K562 (cell line): ENCODE measurements at regions not wholly inside any gene's neighbourhood (a gene's known extent, or its start where the extent isn't known, plus 50 kb on each side); places are given as distances from the start of the nearest gene placed in this dataset.

ENCODE experiments used
- ATAC-seq: fragments of 200-7000 bp; cut with Tn5 transposase; 3 replicates; pipeline ENCODE4 v1.9.1; 2020; ENCODE audit warnings: moderate library complexity
- BruUV-seq: library from RNA; stranded (reverse); fragments of 400-500 nt; replicated peaks from 2 replicates; lab custom pipeline; 2021; lab: Mats Ljungman, UMichigan
- CTCF ChIA-PET: fragments of 300-600 bp; formaldehyde crosslinking; extraction: SDS; loops from one replicate; lab custom pipeline; 2021; ENCODE audit warnings: low intra/inter-chr PET ratio; lab: Yijun Ruan, JAX
- POLR2A ChIA-PET: fragments of 300-600, 350-650 bp; sonication (Branson Sonifier 250); formaldehyde crosslinking; extraction: SDS; loops from one replicate; lab custom pipeline; 2021; ENCODE audit warnings: antibody characterized with exemption, inconsistent platforms; lab: Yijun Ruan, JAX
- DNase-seq, 4 experiments: peaks; one replicate each; pipeline versions ENCODE4 v3.0.0 to v3.0.0-alpha.2; 2011 to 2018; ENCODE audit warnings: low spot score in 3 of 4, mixed read lengths in 3 of 4; ENCODE audit errors: extremely low read depth in 1 of 4
- FAIRE-seq: peaks from 2 replicates; lab custom pipeline; 2011; peaks lifted over from hg19 to GRCh38; lab: Jason Lieb, UNC
- H2AFZ ChIP-seq: 2 replicates; pipeline ENCODE4 v1.6.0; 2011; ENCODE audit warnings: low read depth, low read length, control low read depth, inconsistent platforms
- H3K27ac ChIP-seq: fragments of 200-600 bp; 3 replicates; pipeline ENCODE4 v1.8.0; 2011; ENCODE audit warnings: low read depth, mild to moderate bottlenecking, control low read depth, inconsistent platforms, low read length, moderate library complexity, mixed read lengths; ENCODE audit errors: extremely low read depth
- H3K27me3 ChIP-seq, 2 experiments: fragments of 300-600 bp in 1 of 2; 2 replicates in 1 of 2; 3 replicates in 1 of 2; pipeline versions ENCODE4 v1.6.0 to v1.8.0; 2011; ENCODE audit warnings: inconsistent platforms in 2 of 2, low read length in 2 of 2, mild to moderate bottlenecking in 1 of 2, mixed read lengths in 1 of 2, moderate library complexity in 1 of 2; ENCODE audit not compliant: control insufficient read depth in 2 of 2, insufficient read depth in 2 of 2
- H3K36me3 ChIP-seq: fragments of 300-600 bp; 3 replicates; pipeline ENCODE4 v1.8.0; 2011; ENCODE audit warnings: mild to moderate bottlenecking, low read length, inconsistent platforms; ENCODE audit not compliant: control insufficient read depth, insufficient read depth
- H3K4me1 ChIP-seq, 2 experiments: fragments of 200-600 bp in 1 of 2; replicated peaks in 1 of 2; 2 replicates in 1 of 2; 3 replicates in 1 of 2; pipeline versions ENCODE4 v1.5.1 to v1.8.0; 2011; ENCODE audit warnings: inconsistent platforms in 2 of 2, low read length in 2 of 2, mild to moderate bottlenecking in 1 of 2, mixed read lengths in 1 of 2, moderate library complexity in 1 of 2; ENCODE audit not compliant: control insufficient read depth in 2 of 2, insufficient read depth in 2 of 2
- H3K4me2 ChIP-seq: 2 replicates; pipeline ENCODE4 v1.6.1; 2011; ENCODE audit warnings: low read length, control low read depth, inconsistent platforms, mixed read lengths; ENCODE audit not compliant: insufficient read depth
- H3K4me3 ChIP-seq: fragments of 200-600 bp; sonication (generic), shearing (Covaris generic); 2 replicates; pipeline ENCODE4 v1.5.1; 2016; ENCODE audit warnings: control low read depth, inconsistent platforms
- H3K79me2 ChIP-seq: fragments of 200-600 bp; 3 replicates; pipeline ENCODE4 v1.8.0; 2011; ENCODE audit warnings: low read length, inconsistent platforms; ENCODE audit not compliant: control insufficient read depth, insufficient read depth
- H3K9ac ChIP-seq, 2 experiments: 2 replicates each; pipeline versions ENCODE4 v1.6.0 to v1.6.1; 2011; ENCODE audit warnings: low read depth in 2 of 2, low read length in 2 of 2, control low read depth in 1 of 2, inconsistent platforms in 1 of 2, mild to moderate bottlenecking in 1 of 2, mixed read lengths in 1 of 2; ENCODE audit not compliant: insufficient read depth in 1 of 2
- H3K9me1 ChIP-seq: one replicate; pipeline ENCODE4 v1.6.0; 2011; ENCODE audit warnings: inconsistent platforms, mild to moderate bottlenecking, low read length, moderate library complexity; ENCODE audit not compliant: control insufficient read depth, insufficient read depth
- H3K9me3 ChIP-seq: replicated peaks from 2 replicates; pipeline ENCODE4 v1.5.1; 2011; ENCODE audit warnings: low read depth, low read length, inconsistent platforms; ENCODE audit not compliant: control insufficient read depth, insufficient read depth
- H4K20me1 ChIP-seq: replicated peaks from 2 replicates; pipeline ENCODE4 v1.6.1; 2011; ENCODE audit warnings: low read length, inconsistent platforms, mixed read lengths; ENCODE audit not compliant: control insufficient read depth, insufficient read depth
- ATF3 ChIP-seq, 2 experiments: fragments of 450-650 bp in 1 of 2; sonication (generic) in 1 of 2; formaldehyde crosslinking in 1 of 2; IDR thresholded peaks in 1 of 2; conservative IDR thresholded peaks in 1 of 2; 2 replicates each; pipeline versions ENCODE4 v1.6.1 to v1.8.1; 2016 to 2023; ENCODE audit warnings: mild to moderate bottlenecking in 2 of 2, moderate library complexity in 2 of 2, inconsistent platforms in 1 of 2, missing genetic modification reagents in 1 of 2
- RERE ChIP-seq: sonication (generic); formaldehyde crosslinking; IDR thresholded peaks from 2 replicates; pipeline ENCODE4 v1.8.0; 2023; ENCODE audit warnings: missing genetic modification reagents, mild to moderate bottlenecking, borderline replicate concordance
- ZNF24 ChIP-seq: fragments of 450-650 bp; IDR thresholded peaks from 2 replicates; pipeline ENCODE4 v1.6.1; 2016
- WGBS: fragments of 100-300 bp; shearing (Covaris generic); methylation state at CpG from one replicate; pipeline ENCODE4 v1.1.6; 2016; ENCODE audit warnings: low coverage, mixed read lengths; ENCODE audit not compliant: insufficient coverage; ENCODE audit errors: missing lambda C conversion rate; 5-methylcytosine and 5-hydroxymethylcytosine counted together
- in situ Hi-C: fragments of 300-500 bp; cut with MboI; formaldehyde crosslinking; loops from 4 replicates; pipeline ENCODE4 v1.15.0; 2018; ENCODE audit warnings: inconsistent platforms, mixed read lengths
- intact Hi-C: fragments of 100-400 bp; cut with micrococcal nuclease; formaldehyde crosslinking; loops from 2 replicates; pipeline ENCODE4 v1.14.2; 2022

- ChIA-PET CTCF (no interaction called here), POLR2A (no interaction called here)
- Histone ChIP-seq H3K4me1 (no peaks in the 10 kb centered on the region), H3K9me1 (no peaks in the 10 kb centered on the region), H3K27ac (no peak overlapping the region), H3K9me3 (no peaks in the 10 kb centered on the region), H3K36me3 (no peaks in the 10 kb centered on the region), H2AFZ (no peak overlapping the region), H3K4me3 (no peak overlapping the region), H3K9ac (no peak overlapping the region), H3K79me2 (no peaks in the 10 kb centered on the region), H4K20me1 (no peaks in the 10 kb centered on the region), H3K4me2 (no peak overlapping the region), H3K27me3 (no peaks in the 10 kb centered on the region)
- TF ChIP-seq ATF3 (IDR thresholded peaks at IDR 0.05): no peak
- TF ChIP-seq ATF3 (CRISPR knock-in tag; conservative IDR thresholded peaks at IDR 0.05): no peak
- no peak for TF ChIP-seq ZNF24
- no peak for TF ChIP-seq RERE (CRISPR knock-in tag)
- BruUV-seq: no TSS peak
- DNase-seq (no peak), ATAC-seq (no peak), FAIRE-seq (no peak)
- intact Hi-C loops (no loop called here), in situ Hi-C loops (no loop called here)
- WGBS: 0% methylated on average over 2 of the region's 2 CpGs
These were observed 446.4 kb upstream of the NRG3 start for GRCh38 chr10:81428456-81429134.
